Tibial artery (tissue), 4 donors: ENCODE measurements at regions not wholly inside any gene's neighbourhood (a gene's known extent, or its start where the extent isn't known, plus 50 kb on each side); places are given as distances from the start of the nearest gene placed in this dataset.
A peak's percentile ranks its signal among the peaks of the same experiment; 100 is the strongest.

Experiments
- DNase-seq, 2 donors: peaks; one replicate each; pipeline ENCODE4 v3.0.0-alpha.2; 2019
- H3K27ac ChIP-seq, 2 donors: fragments of 200-600 bp; sonication (generic) in 1 of 2; 1 replicate in 1 of 2; 2 replicates in 1 of 2; pipeline ENCODE4 v1.5.1; 2018 to 2019; ENCODE audit warnings: mild to moderate bottlenecking in 1 of 2
- H3K27me3 ChIP-seq, 2 donors: fragments of 200-600 bp; sonication (generic) in 1 of 2; one replicate each; pipeline versions ENCODE4 v1.5.1 to v1.6.0; 2016 to 2019
- H3K36me3 ChIP-seq, 3 donors: fragments of 200-600 bp; sonication (generic) in 2 of 3; one replicate each; pipeline ENCODE4 v1.5.1; 2016 to 2019; ENCODE audit warnings: mild to moderate bottlenecking in 2 of 3
- H3K4me1 ChIP-seq, 4 donors: fragments of 200-600 bp; sonication (generic) in 2 of 4; 1 replicate in 3 of 4; 2 replicates in 1 of 4; pipeline ENCODE4 v1.5.1; 2016 to 2019
- H3K4me3 ChIP-seq, 2 donors: fragments of 200-600 bp; sonication (generic) in 1 of 2; 1 replicate in 1 of 2; 2 replicates in 1 of 2; pipeline ENCODE4 v1.5.1; 2018 to 2019; ENCODE audit warnings: mild to moderate bottlenecking in 2 of 2
- H3K9me3 ChIP-seq, 3 donors: fragments of 200-600 bp; sonication (generic) in 1 of 3; one replicate each; pipeline ENCODE4 v1.5.1; 2016 to 2019
- CTCF ChIP-seq, 2 experiments: fragments of 200-600 bp in 1 of 2; fragments of 450-650 bp in 1 of 2; IDR thresholded peaks; one replicate each; pipeline ENCODE4 v1.5.1; 2017 to 2019; ENCODE audit warnings: antibody characterized with exemption in 2 of 2, mild to moderate bottlenecking in 1 of 2, moderate library complexity in 1 of 2
- intact Hi-C: fragments of 100-400 bp; cut with DNase I; formaldehyde crosslinking; loops from one replicate; pipeline ENCODE4 v1.15.0; 2023; ENCODE audit warnings: low total_unique reads

- H3K9me3 ChIP-seq = no peaks in the 10 kb centered on the region
- H3K27me3 ChIP-seq = no peaks in the 10 kb centered on the region
- intact Hi-C loops = loop anchor here (5.0 kb wide), 1 partner anchor 881 kb away; no protein-coding TSS in a partner anchor
- H3K27ac ChIP-seq = no peak overlapping the region
- DNase-seq = no peak
- no peaks in the 10 kb centered on the region for H3K36me3 ChIP-seq
- H3K4me1 ChIP-seq = no peaks in the 10 kb centered on the region
- no peak for TF ChIP-seq CTCF (IDR thresholded peaks at IDR 0.05)
- H3K4me3 ChIP-seq = no peak overlapping the region
Measured at GRCh38 chr5:155941340-155941739, 385.6 kb upstream of the SGCD start.

GRCh38 chr5:155943516-155944407 lies 383.2 kb upstream of the SGCD start:
- intact Hi-C loops = loop anchor here (5.0 kb wide), 1 partner anchor 879 kb away; no protein-coding TSS in a partner anchor
- H3K27me3 ChIP-seq = no peaks in the 10 kb centered on the region
- H3K36me3 ChIP-seq = no peaks in the 10 kb centered on the region
- H3K4me1 ChIP-seq = no peaks in the 10 kb centered on the region
- H3K27ac ChIP-seq = no peak overlapping the region
- no peak overlapping the region for H3K4me3 ChIP-seq
- no peak for DNase-seq
- no peaks in the 10 kb centered on the region for H3K9me3 ChIP-seq
- peak; percentile 75 to 77 for TF ChIP-seq CTCF (IDR thresholded peaks at IDR 0.05)

GRCh38 chr5:155947394-155948062 lies 379.4 kb upstream of the SGCD start:
- no peaks in the 10 kb centered on the region for H3K9me3 ChIP-seq
- TF ChIP-seq CTCF (IDR thresholded peaks at IDR 0.05) = no peak
- no peaks in the 10 kb centered on the region for H3K4me1 ChIP-seq
- no peak for DNase-seq
- no peaks in the 10 kb centered on the region for H3K36me3 ChIP-seq
- no peaks in the 10 kb centered on the region for H3K27me3 ChIP-seq
- intact Hi-C loops = no loop called here
- H3K27ac ChIP-seq = no peak overlapping the region
- no peak overlapping the region for H3K4me3 ChIP-seq

- no peaks in the 10 kb centered on the region for H3K9me3 ChIP-seq
- intact Hi-C loops = no loop called here
- H3K36me3 ChIP-seq = no peaks in the 10 kb centered on the region
- H3K27ac ChIP-seq = no peak overlapping the region
- H3K27me3 ChIP-seq = no peaks in the 10 kb centered on the region
- H3K4me1 ChIP-seq = no peaks in the 10 kb centered on the region
- DNase-seq = no peak
- H3K4me3 ChIP-seq = no peak overlapping the region
- TF ChIP-seq CTCF (IDR thresholded peaks at IDR 0.05) = no peak
Measured at GRCh38 chr5:155948576-155948975, 378.4 kb upstream of the SGCD start.

GRCh38 chr5:155952486-155953089 lies 374.4 kb upstream of the SGCD start:
- no peaks in the 10 kb centered on the region for H3K9me3 ChIP-seq
- no peak overlapping the region for H3K4me3 ChIP-seq
- H3K27ac ChIP-seq = no peak overlapping the region
- intact Hi-C loops = loop anchor here (2.0 kb wide), 1 partner anchor 48 kb away; no protein-coding TSS in a partner anchor
- DNase-seq = no peak
- no peak for TF ChIP-seq CTCF (IDR thresholded peaks at IDR 0.05)
- H3K4me1 ChIP-seq = peaks cover 0 to 13% (median 0%) of the 10 kb centered on the region in 4 donors
- H3K36me3 ChIP-seq = no peaks in the 10 kb centered on the region
- no peaks in the 10 kb centered on the region for H3K27me3 ChIP-seq
